ENCODE measurements at regions not wholly inside any gene's neighbourhood (a gene's known extent, or its start where the extent isn't known, plus 50 kb on each side); places are given as distances from the start of the nearest gene placed in this dataset.

GRCh38 chr4:115356176-115356575 lies 242.8 kb upstream of the NDST4 start:
- Histone ChIP-seq H3K36me3 (replicated peaks) (no peaks in the 10 kb centered on the region), H3K27me3 (replicated peaks) (no peaks in the 10 kb centered on the region), H3K27ac (no peak overlapping the region), H3K4me3 (ENCODE audit: low read depth, low read length) (no peak overlapping the region)
- TF ChIP-seq, protein P1, sequence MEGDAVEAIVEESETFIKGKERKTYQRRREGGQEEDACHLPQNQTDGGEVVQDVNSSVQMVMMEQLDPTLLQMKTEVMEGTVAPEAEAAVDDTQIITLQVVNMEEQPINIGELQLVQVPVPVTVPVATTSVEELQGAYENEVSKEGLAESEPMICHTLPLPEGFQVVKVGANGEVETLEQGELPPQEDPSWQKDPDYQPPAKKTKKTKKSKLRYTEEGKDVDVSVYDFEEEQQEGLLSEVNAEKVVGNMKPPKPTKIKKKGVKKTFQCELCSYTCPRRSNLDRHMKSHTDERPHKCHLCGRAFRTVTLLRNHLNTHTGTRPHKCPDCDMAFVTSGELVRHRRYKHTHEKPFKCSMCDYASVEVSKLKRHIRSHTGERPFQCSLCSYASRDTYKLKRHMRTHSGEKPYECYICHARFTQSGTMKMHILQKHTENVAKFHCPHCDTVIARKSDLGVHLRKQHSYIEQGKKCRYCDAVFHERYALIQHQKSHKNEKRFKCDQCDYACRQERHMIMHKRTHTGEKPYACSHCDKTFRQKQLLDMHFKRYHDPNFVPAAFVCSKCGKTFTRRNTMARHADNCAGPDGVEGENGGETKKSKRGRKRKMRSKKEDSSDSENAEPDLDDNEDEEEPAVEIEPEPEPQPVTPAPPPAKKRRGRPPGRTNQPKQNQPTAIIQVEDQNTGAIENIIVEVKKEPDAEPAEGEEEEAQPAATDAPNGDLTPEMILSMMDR (IDR thresholded peaks at IDR 0.05; ENCODE audit: low read depth, low read length, missing control alignments): no peak
- DNase-seq: no peak
- in situ Hi-C loops (cut with HindIII; ENCODE audit: low pct_ligation_motif_present, low sequenced_read_pairs): no loop called here

DNA sequence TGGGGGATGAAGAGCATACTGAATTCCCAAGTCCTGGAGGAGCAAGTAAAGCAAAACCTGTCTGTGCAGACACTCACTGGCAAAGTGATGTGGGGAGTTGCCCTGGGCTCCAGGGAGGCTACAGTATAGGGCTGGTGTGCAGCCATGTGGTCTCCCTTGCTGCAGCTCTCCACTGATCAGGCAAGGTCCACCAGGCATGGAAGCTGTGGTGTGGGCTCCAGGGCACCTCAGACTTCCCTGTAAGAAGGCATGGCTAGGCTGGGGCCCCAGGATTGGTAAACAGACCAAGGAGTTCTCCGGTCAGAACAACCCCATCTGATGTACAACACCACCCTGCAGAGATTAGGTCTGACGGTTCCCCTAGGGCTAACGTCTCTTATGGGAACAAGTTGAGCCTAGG lies 241.9 kb upstream of the NDST4 start:
- Histone ChIP-seq H3K27ac (no peak overlapping the region), H3K36me3 (replicated peaks) (no peaks in the 10 kb centered on the region), H3K4me3 (ENCODE audit: low read depth, low read length) (no peak overlapping the region), H3K27me3 (replicated peaks) (no peaks in the 10 kb centered on the region)
- TF ChIP-seq, protein P1 (IDR thresholded peaks at IDR 0.05; ENCODE audit: low read depth, low read length, missing control alignments): no peak
- no peak for DNase-seq
- in situ Hi-C loops (cut with HindIII; ENCODE audit: low pct_ligation_motif_present, low sequenced_read_pairs): no loop called here

GRCh38 chr4:115353370-115353769 lies 239.9 kb upstream of the NDST4 start:
- H3K36me3 ChIP-seq (replicated peaks): no peaks in the 10 kb centered on the region
- TF ChIP-seq, protein P1 (IDR thresholded peaks at IDR 0.05; ENCODE audit: low read depth, low read length, missing control alignments): no peak
- no peaks in the 10 kb centered on the region for H3K27me3 ChIP-seq (replicated peaks)
- no peak overlapping the region for H3K4me3 ChIP-seq (ENCODE audit: low read depth, low read length)
- no peak overlapping the region for H3K27ac ChIP-seq
- in situ Hi-C loops (cut with HindIII; ENCODE audit: low pct_ligation_motif_present, low sequenced_read_pairs): no loop called here
- DNase-seq: no peak

DNA sequence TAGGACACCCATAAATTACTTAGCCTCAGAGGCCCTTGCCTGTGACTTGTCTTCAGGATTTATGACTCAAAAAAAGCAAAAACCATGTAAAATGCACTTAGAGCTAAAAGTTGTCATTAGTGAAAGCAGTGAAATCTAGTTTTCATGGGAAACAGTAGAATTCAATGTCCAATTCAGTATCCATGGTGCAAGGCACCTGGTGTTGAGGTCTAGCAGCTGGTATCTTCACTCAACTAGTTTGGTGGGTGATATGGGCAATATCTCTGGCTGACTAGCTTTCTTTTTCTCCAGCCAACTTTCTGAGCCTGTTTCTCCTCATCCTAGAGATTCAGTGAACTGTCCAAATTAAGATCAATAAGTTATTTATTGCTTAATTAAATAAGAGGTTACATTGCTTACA lies 229.8 kb upstream of the NDST4 start:
- no peak for DNase-seq
- TF ChIP-seq, protein P1 (IDR thresholded peaks at IDR 0.05; ENCODE audit: low read depth, low read length, missing control alignments): no peak
- Histone ChIP-seq H3K27ac (no peak overlapping the region), H3K27me3 (replicated peaks) (no peaks in the 10 kb centered on the region), H3K4me3 (ENCODE audit: low read depth, low read length) (no peak overlapping the region), H3K36me3 (replicated peaks) (no peaks in the 10 kb centered on the region)
- in situ Hi-C loops (cut with HindIII; ENCODE audit: low pct_ligation_motif_present, low sequenced_read_pairs): no loop called here

DNA sequence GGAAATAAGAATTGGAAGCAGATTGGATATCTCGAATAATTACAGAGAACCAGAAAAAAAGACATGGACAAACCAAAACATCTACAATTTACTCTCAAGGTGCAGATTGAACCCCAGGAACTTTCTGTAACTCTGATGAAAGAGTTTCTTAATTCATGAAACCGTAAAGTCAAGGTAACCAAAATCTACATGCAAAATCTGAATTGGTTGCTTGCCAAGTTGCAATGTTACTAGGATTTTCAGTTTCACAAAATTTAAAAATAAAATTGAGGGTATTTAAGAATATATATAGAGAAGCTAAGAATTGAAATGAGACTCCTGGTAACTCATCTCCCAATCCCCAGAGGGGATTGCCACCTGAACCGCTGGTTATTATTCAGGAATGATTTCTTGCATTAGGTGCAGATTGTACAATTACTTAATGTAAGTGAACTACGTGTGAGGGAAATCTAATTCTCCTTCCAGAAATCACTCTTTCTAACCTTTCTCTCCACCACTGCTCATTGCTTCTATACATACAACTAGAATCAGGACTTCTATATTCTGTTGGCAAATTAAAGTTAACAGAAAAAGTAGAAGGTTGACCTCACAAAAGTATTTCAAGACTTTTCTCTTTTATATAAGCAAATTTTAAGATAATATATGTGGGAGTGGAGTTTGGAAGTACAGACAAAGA lies 221.5 kb upstream of the NDST4 start:
- no peak overlapping the region for H3K27ac ChIP-seq
- no peak overlapping the region for H3K4me3 ChIP-seq (ENCODE audit: low read depth, low read length)
- in situ Hi-C loops (cut with HindIII; ENCODE audit: low pct_ligation_motif_present, low sequenced_read_pairs): no loop called here
- no peaks in the 10 kb centered on the region for H3K36me3 ChIP-seq (replicated peaks)
- no peak for DNase-seq
- TF ChIP-seq, protein P1 (IDR thresholded peaks at IDR 0.05; ENCODE audit: low read depth, low read length, missing control alignments): no peak
- no peaks in the 10 kb centered on the region for H3K27me3 ChIP-seq (replicated peaks)

GRCh38 chr4:115332078-115332477 lies 218.7 kb upstream of the NDST4 start:
- Histone ChIP-seq H3K27me3 (replicated peaks) (no peaks in the 10 kb centered on the region), H3K27ac (no peak overlapping the region), H3K36me3 (replicated peaks) (no peaks in the 10 kb centered on the region), H3K4me3 (ENCODE audit: low read depth, low read length) (no peak overlapping the region)
- DNase-seq: no peak
- in situ Hi-C loops (cut with HindIII; ENCODE audit: low pct_ligation_motif_present, low sequenced_read_pairs): no loop called here
- TF ChIP-seq, protein P1 (IDR thresholded peaks at IDR 0.05; ENCODE audit: low read depth, low read length, missing control alignments): no peak

Data from brain microvascular endothelial cell (primary cell).